ENCODE measurements at regions not wholly inside any gene's neighbourhood (a gene's known extent, or its start where the extent isn't known, plus 50 kb on each side); places are given as distances from the start of the nearest gene placed in this dataset.

- no peak for TF ChIP-seq CTCF (IDR thresholded peaks at IDR 0.05; ENCODE audit: low read depth, low read length)
- no peak overlapping the region for H3K4me3 ChIP-seq (ENCODE audit: low read depth, low read length)
- DNase-seq (ENCODE audit: low read depth, low spot score): peak; percentile 62
- in situ Hi-C loops (cut with HindIII; ENCODE audit: low sequenced_read_pairs): no loop called here
Measured at GRCh38 chr18:44520981-44521667, 159.6 kb upstream of the SETBP1 start.

DNA sequence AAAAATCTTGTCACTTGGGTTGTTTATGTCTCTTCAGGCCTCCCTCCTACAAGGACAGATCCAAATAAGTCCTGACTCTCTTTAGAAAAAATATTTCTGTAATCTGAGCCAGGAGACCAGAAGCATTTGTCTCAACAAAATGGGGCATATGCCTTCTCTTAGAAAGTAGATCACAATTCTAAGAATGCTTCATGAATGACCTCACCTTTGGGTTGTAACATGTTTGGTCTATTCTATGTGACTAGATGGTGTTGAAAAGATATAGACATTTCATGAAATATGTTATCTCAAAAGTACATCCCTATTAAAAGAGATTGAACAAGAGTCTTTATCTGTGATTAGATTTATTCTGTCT, 159.0 kb upstream of the SETBP1 start:
- no peak for TF ChIP-seq CTCF (IDR thresholded peaks at IDR 0.05; ENCODE audit: low read depth, low read length)
- in situ Hi-C loops (cut with HindIII; ENCODE audit: low sequenced_read_pairs): no loop called here
- H3K4me3 ChIP-seq (ENCODE audit: low read depth, low read length): no peak overlapping the region
- peak; percentile 29 for DNase-seq (ENCODE audit: low read depth, low spot score)

DNA sequence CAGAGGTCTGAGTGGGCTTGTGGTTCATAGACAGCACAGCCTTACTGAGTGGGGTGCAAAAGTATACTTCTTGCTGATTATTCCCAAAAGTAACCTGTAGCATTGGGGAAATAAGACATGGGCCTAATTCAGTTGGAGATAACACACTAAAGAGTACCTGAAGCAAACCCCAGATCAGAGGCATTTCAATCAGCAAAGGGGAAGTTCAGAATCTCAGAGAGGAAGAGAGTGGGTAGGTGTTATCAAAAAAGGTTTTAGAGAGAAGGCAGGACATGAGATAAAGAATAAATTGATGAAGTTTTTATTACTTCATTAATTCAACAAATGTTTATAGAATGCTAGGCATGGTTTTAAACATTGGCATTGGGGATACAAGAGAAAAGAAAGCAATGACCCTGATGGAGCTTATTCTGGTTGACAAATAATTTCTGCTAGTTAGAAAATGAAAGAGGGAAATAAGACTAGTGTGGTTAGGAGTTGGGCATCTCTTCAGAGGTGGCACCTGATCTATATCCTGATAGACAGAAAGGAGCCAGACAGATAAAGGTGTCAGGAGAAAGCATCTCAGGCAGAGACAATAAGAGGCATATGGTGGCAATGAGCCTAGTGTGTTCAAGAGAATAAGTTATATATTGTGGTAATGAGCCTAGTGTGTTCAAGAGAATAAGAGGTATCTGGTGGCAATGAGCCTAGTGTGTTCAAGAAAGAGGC, 153.8 kb upstream of the SETBP1 start:
- no peak overlapping the region for H3K4me3 ChIP-seq (ENCODE audit: low read depth, low read length)
- no peak for DNase-seq (ENCODE audit: low read depth, low spot score)
- TF ChIP-seq CTCF (IDR thresholded peaks at IDR 0.05; ENCODE audit: low read depth, low read length): no peak
- in situ Hi-C loops (cut with HindIII; ENCODE audit: low sequenced_read_pairs): no loop called here

DNA sequence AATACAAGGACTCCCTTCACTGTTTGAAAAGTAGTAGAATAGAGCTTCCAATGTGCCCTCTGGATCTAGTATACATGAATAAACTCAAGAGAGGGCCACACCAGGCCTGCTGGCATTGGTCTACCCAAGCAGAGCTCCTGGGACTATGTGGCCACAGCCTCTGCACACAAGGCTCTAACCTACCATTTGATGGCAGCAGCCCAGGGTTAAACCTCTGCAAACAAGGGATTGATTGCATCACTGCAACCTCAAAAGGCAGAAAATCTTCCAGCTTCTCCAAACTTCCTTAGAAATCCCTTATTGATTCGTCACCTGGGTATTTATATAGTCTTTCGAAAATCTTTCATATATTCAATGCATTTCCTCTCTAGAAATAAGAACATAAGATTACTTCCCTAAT, 147.6 kb upstream of the SETBP1 start:
- DNase-seq (ENCODE audit: low read depth, low spot score): no peak
- H3K4me3 ChIP-seq (ENCODE audit: low read depth, low read length): no peak overlapping the region
- in situ Hi-C loops (cut with HindIII; ENCODE audit: low sequenced_read_pairs): no loop called here
- no peak for TF ChIP-seq CTCF (IDR thresholded peaks at IDR 0.05; ENCODE audit: low read depth, low read length)

GRCh38 chr18:44536046-44536445, 144.6 kb upstream of the SETBP1 start:
- no peak for TF ChIP-seq CTCF (IDR thresholded peaks at IDR 0.05; ENCODE audit: low read depth, low read length)
- in situ Hi-C loops (cut with HindIII; ENCODE audit: low sequenced_read_pairs): no loop called here

GRCh38 chr18:44536619-44537018, 144.1 kb upstream of the SETBP1 start:
- in situ Hi-C loops (cut with HindIII; ENCODE audit: low sequenced_read_pairs): no loop called here
- no peak overlapping the region for H3K4me3 ChIP-seq (ENCODE audit: low read depth, low read length)
- no peak for TF ChIP-seq CTCF (IDR thresholded peaks at IDR 0.05; ENCODE audit: low read depth, low read length)
- no peak for DNase-seq (ENCODE audit: low read depth, low spot score)

More at GRCh38 chr18:44536046-44536445, 144.6 kb upstream of the SETBP1 start:
- no peak overlapping the region for H3K4me3 ChIP-seq (ENCODE audit: low read depth, low read length)
- peak; percentile 81 for DNase-seq (ENCODE audit: low read depth, low spot score)

All from astrocyte of the spinal cord (primary cell).